Right kidney (tissue), 1 donor: ENCODE measurements at regions not wholly inside any gene's neighbourhood (a gene's known extent, or its start where the extent isn't known, plus 50 kb on each side); places are given as distances from the start of the nearest gene placed in this dataset.

ENCODE experiments used
- DNase-seq: peaks from one replicate; pipeline ENCODE4 v3.0.0-alpha.2; 2016

- DNase-seq, result no peak
These were observed 55.5 kb upstream of the NUDT7 start for GRCh38 chr16:77666771-77667170.

- no peak for DNase-seq
These were observed 54.1 kb upstream of the NUDT7 start for GRCh38 chr16:77668201-77668600.

- no peak for DNase-seq
These were observed 53.3 kb upstream of the NUDT7 start for GRCh38 chr16:77669057-77669456.
